ENCODE measurements at regions not wholly inside any gene's neighbourhood (a gene's known extent, or its start where the extent isn't known, plus 50 kb on each side); places are given as distances from the start of the nearest gene placed in this dataset.

DNA sequence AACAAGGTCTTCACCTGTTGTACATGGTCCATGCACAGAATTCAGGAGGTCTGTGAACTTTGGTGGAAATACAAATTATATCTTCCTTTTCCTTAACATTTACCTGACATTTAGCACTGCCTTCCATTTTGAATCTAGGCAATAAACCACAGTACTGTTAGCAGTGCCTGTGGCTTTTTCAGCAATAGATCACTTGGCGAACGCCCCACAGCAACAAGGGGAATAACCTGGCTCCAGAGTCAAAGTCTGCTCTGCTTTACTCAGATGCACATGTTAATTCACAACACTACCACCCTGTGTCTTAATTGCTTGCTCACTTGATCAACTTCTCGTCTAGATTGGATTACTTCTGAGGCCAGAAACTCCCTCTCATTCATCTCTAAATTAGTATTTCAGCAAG, 414.6 kb upstream of the PROK2 start:
- no peak for TF ChIP-seq EZH2 (IDR thresholded peaks at IDR 0.05; ENCODE audit: borderline replicate concordance)
- TF ChIP-seq, protein P1, sequence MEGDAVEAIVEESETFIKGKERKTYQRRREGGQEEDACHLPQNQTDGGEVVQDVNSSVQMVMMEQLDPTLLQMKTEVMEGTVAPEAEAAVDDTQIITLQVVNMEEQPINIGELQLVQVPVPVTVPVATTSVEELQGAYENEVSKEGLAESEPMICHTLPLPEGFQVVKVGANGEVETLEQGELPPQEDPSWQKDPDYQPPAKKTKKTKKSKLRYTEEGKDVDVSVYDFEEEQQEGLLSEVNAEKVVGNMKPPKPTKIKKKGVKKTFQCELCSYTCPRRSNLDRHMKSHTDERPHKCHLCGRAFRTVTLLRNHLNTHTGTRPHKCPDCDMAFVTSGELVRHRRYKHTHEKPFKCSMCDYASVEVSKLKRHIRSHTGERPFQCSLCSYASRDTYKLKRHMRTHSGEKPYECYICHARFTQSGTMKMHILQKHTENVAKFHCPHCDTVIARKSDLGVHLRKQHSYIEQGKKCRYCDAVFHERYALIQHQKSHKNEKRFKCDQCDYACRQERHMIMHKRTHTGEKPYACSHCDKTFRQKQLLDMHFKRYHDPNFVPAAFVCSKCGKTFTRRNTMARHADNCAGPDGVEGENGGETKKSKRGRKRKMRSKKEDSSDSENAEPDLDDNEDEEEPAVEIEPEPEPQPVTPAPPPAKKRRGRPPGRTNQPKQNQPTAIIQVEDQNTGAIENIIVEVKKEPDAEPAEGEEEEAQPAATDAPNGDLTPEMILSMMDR (IDR thresholded peaks at IDR 0.05; ENCODE audit: poor library complexity): no peak

Measured in hepatocyte (in vitro differentiated cells).